DMS153 (cell line): ENCODE measurements at regions not wholly inside any gene's neighbourhood (a gene's known extent, or its start where the extent isn't known, plus 50 kb on each side); places are given as distances from the start of the nearest gene placed in this dataset.
A peak's percentile ranks its signal among the peaks of the same experiment; 100 is the strongest.
"Not testable (repeated sequence)": the region's sequence is repeated elsewhere in the genome, so short reads cannot be mapped to it uniquely, and the experiment has no call there.

Source experiments
- DNase-seq: peaks from one replicate; lab custom pipeline; 2025; lab: John Stamatoyannopoulos, UW

DNA sequence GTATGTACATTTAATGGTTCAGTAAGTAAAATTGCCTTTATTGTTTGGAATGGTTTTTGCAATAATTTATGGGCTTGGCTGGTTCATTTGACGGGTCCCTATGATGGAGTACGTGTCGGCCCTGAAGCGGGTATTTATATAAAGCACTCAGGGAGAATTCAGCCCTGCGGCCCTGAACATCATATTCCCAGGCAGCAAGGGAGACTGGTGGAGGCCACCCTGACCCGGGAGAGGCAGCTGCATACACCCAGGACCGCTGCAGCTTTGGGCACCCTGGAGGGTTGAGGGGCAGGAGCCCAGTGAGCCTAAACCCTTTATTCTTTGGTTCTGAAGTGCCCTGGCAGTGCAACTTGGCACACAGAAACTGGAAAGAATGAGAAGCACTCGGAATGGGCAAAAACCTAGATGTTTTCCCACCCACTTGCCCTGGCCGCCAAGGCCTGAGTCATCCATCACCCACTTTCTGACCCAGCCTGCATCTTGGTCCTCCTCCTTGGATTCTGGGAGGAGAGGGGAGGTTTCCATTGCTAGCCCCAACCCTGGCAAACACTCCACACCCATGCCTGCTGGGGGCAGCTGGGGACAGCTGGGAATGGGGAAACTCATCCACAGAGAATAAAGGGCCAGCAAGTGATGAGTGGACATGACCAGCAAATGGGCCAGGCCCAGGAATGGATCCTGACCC is 162.2 kb upstream of the TNRC6C start:
- no peak for DNase-seq

GRCh38 chr17:77798031-77798430 is 160.5 kb upstream of the TNRC6C start:
- no peak for DNase-seq

GRCh38 chr17:77798481-77798880 is 160.0 kb upstream of the TNRC6C start:
- DNase-seq: no peak

DNA sequence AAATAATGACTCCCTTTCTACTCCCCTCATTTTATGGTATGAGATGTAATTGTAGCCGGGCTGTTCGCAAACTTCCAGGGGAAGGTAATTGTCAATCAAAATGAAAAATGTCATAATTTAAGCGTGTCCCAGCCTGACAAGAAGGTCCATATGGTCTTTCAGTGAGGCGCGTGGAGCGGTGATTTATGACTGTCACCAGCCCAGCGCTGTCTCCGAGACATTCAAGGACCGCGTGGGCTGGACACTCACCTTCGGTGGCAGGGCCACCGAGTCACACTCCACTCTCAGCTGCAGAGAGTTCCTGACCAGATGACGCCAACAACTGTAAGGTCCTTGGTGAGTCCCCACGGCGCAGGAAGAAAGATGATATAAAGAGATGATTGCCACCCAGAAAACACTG is 157.7 kb upstream of the TNRC6C start:
- no peak for DNase-seq

GRCh38 chr17:77801545-77802332 is 156.8 kb upstream of the TNRC6C start:
- DNase-seq: no peak

GRCh38 chr17:77802333-77802615 is 156.2 kb upstream of the TNRC6C start:
- no peak for DNase-seq

DNA sequence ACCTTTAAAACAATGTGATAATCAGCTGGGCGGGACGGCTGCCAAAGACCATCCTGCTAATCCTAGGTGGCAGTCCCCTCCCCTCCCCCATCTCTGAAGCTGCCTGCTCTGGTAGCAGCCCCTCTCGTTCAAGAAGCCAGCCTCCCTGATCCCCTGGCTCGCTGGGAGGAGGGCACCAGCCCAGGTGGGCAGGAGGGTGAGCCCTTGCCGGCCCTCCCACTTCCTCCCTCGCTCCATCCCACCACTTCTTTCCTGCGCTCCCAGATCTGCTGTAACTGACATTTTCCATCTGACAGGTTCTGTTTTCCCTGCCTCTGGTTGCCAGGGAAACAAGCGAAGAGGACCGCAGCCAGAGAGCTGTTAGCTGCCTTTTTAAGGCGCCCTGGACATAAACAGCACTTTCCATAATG is 155.7 kb upstream of the TNRC6C start:
- DNase-seq: peak; percentile 74

DNA sequence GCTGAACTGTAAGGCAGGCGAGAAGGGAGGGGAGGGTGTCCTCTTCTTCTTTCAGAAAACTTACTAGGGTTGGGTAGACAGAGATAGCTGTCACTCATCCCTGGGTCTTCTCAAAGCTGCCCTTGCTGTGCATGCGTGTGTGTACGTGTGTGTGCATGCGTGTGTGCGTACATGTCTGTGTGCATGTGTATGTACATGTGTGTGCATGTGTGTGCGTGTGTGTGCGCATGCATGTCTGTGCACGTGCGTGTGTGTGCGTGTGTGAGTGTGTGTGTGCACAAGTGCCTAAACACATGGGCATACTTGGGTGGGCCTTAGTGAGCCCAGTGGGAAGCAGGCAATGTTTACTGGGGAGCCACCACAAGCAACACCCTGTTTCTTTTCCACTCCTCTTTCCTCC is 154.8 kb upstream of the TNRC6C start:
- DNase-seq: no peak

GRCh38 chr17:77804796-77805426 is 153.6 kb upstream of the TNRC6C start:
- no peak for DNase-seq

GRCh38 chr17:77805970-77806369 is 152.5 kb upstream of the TNRC6C start:
- DNase-seq: not testable (repeated sequence)

GRCh38 chr17:77807051-77807745 is 151.3 kb upstream of the TNRC6C start:
- no peak for DNase-seq

GRCh38 chr17:77807746-77808441 is 150.6 kb upstream of the TNRC6C start:
- DNase-seq: no peak

DNA sequence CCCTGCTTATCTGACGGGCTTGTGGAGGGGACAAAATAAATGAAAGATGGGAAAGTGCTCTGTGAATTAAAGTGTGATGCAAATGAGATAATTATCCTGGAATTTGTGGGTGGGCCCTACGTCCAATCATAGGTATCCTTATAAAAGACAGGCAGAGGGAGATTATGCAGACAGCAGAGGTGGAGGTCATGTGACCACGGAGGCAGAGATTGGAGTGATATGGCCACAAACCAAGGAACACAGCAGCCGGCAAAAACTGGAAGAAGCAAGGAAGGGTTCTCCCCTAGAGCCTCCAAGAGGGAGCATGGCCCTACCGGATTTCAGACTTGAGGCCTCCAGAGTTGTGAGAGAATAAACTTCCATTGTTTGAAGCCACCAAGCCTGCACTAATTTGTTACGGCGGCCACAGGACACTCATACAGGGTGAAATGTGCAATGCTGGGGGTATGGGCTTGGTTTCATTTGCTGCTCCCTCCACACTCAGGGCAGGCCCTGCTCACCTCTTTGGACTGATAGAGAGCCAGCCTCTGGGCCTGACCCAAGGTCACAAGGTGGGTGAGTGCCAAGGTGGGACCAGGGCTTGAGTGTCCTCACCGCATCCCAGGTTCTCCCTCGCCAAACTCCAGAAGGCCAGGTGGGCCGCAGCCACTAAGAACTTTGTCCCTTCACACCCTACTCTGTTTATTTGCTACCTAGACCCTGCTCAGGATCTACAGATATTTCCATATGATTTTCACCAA is 149.6 kb upstream of the TNRC6C start:
- DNase-seq: no peak

GRCh38 chr17:77809814-77810213 is 148.7 kb upstream of the TNRC6C start:
- no peak for DNase-seq

- DNase-seq: no peak
Observed at GRCh38 chr17:77810536-77810935, 148.0 kb upstream of the TNRC6C start.

- DNase-seq: no peak
Observed at GRCh38 chr17:77811521-77811920, 147.0 kb upstream of the TNRC6C start.

GRCh38 chr17:77814091-77814772 is 144.3 kb upstream of the TNRC6C start:
- DNase-seq: no peak

DNA sequence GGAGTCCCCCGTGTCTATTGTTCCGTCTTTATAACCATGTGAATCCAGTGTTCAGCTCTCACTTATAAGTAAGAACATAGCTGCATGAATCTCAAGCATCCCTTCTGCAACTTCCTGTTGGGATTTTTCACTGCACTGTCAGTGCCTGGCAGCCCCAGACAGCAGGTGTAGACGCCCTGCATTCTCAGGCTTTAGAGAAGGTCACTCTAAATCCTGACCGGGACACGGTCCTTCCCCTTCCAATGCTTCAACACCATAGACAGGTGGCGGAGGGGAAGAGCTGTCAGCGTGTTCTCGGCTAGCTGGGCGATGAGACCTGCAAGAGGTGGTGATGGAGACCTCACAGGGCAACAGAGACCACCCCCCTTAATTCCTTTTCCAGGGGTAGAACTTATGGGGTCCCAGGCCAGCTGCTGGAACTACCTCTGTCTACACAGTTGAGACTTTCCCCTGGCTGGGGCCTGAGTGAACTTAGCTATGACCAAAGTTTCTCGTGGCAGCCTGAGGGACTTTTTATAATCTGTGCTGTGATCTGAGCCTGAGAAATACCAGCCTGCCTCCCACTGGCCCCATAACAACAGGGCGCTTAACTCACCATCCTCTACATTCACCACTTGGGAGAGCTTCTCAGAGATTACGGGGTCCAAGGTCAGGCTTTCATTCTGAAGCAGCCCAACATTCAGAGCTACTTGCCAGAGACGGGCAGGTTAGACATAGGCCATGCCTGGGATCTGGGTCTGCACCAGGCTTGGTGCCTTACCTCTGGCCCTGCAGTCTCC is 143.2 kb upstream of the TNRC6C start:
- no peak for DNase-seq

GRCh38 chr17:77817953-77818352 is 140.6 kb upstream of the TNRC6C start:
- no peak for DNase-seq

GRCh38 chr17:77819497-77819896 is 139.0 kb upstream of the TNRC6C start:
- no peak for DNase-seq
